GM21529 (cell line): ENCODE measurements at regions not wholly inside any gene's neighbourhood (a gene's known extent, or its start where the extent isn't known, plus 50 kb on each side); places are given as distances from the start of the nearest gene placed in this dataset.

Experiments used
- ATAC-seq: cut with Tn5 transposase; IDR thresholded peaks from one replicate; pipeline ENCODE4 v1.9.1; 2021; ENCODE audit not compliant: unreplicated experiment

- no peak for ATAC-seq
These were observed 51.0 kb upstream of the TNC start for GRCh38 chr9:115169003-115169402.

GRCh38 chr9:115170358-115171073 lies 52.6 kb upstream of the TNC start:
- no peak for ATAC-seq

DNA sequence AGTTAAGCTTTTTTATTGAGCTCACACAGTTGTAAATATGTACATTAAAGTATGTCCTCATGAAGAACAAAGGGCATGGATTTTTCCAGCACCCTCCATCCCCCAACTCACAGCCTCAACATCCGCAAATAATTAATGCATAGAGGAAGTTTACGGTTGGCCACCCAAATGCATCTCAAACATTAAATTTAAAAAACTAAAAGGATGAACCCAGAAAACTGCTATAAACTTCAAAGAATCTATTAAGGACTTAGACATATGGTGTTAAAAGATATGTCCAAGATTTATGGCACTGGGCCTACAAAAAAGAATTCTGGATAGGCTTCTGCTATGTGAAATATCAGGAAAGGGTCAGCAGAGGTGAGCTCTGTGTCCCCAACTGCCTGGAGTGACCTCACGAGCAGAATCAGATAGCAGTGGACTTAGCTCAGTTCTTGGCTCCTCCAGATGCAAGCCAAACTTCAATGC lies 54.0 kb upstream of the TNC start:
- ATAC-seq = no peak

DNA sequence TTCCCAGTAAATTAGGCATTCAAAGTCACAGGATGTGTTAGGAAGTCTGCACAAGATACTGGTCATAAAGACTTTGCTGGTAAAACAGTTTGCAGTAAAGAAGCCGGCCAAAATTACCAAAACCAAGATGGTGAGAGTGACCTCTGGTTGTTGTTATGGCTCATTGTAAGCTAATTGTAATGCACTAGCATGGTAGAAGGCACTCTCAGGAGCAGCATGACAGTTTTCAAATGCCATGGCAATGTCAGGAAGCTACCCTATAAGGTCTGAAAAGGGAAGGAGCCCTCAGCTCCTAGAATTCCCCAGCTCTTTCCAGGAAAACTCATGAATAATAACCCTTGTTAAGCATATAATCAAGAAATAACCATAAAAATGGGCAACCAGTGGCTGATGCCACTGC lies 64.3 kb upstream of the TNC start:
- ATAC-seq = no peak

DNA sequence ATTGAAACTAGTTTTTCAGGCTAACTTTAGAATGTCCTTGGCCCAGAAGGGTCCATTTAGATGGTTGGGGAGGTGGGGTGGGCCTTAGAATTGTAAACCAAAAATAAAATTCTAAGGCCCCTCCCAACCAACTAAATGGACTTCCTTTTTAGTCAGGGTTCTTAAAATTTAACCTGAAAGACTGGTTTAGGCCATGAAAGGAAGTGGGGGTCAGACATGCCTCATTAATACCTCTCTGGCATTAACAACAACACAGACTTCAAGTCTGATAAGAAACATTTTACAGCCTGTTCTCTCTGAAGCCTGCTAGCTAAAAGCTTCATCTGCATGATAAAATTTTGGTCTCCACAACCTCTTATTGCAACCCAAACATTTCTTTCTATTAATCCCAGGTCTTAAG lies 65.5 kb upstream of the TNC start:
- ATAC-seq = no peak

DNA sequence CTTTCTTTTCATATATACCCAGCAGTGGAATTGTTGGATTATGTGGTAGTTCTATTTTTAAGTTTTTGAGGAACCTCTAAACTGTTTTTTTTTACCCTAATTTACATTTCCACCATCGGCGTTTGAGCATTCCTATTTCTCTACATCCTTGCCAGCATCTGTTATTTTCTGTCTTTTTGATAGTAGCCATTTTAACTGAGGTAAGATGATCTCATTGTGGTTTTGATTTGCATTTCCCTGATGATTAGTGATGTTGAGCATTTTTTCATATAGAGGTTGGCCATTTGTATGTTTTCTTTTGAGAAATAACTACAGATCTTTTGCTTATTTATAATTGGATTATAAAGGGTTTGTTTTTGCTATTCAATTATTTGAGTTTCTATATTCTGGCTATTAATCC lies 71.7 kb upstream of the TNC start:
- ATAC-seq = no peak

- no peak for ATAC-seq
These were observed 73.7 kb upstream of the TNC start for GRCh38 chr9:115191667-115192066.

GRCh38 chr9:115192280-115192679 lies 74.3 kb upstream of the TNC start:
- no peak for ATAC-seq

DNA sequence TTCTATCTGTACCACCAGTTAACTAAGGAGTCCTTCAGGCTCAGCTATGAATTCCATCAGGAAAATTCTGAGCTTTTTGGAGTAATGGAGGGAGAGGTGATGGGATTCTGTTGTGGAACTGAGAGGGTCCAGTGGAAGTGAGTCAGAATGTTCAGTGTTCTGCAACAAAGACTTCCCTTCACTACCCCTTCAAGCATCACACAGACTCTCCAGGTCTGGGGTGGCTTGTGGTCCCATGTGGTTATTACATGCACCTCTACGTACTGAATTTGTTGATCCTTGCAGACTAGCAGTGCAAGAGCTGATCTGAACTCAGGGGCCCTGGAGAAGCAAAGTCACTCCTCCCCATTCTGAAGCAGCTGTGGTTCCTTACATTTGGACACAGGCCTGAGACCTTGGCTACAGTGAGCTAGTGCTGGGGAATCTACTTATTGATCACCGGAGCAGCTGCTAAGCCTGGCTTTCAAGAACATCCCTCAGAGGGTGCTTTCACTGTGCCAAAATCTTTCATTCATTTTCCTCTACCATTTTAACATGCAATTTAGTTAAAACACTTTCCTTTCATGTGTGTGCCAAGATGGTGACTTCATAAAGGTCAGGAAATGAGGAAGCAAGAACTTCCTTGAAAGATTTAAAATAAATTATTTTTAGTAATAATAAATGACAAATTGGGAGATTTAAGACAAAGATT lies 75.0 kb upstream of the TNC start:
- no peak for ATAC-seq

GRCh38 chr9:115193777-115194176 lies 75.8 kb upstream of the TNC start:
- no peak for ATAC-seq

DNA sequence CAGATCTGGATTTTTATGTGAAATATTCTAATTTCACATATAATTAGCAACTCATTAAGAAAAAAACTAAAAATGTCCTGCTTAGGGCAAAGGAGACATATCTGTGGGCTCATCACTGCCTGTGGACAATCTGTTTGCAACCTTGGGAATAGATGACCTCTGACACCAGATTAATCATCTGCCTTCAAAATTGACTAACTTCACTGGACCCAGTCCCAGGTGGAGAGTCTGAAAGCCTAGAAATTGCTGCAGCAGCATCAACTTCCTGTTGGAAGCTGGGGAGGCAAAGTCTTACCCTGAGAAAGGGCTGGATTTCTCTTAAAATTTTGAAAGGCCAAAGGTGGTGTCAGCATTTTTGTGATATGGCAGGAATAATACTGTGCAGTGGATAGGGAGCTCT lies 76.3 kb upstream of the TNC start:
- ATAC-seq = no peak

DNA sequence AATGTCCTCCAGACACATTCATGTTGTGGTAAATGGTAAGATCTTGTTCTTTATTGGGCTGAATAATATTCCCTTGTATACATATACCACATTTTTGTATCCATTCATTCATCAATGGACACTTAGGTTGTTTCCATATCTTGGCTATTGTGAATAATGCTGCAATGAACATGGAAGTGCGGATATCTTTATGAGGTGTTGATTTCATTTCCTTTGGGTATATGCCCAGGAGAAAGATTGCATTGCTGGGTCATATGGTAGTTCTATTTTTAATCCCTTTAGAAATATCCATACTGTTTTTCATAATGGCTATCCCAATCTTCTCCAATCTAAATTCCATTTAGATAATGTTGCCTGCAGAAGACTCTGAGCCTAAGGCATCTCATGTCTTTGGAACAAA lies 78.0 kb upstream of the TNC start:
- no peak for ATAC-seq

DNA sequence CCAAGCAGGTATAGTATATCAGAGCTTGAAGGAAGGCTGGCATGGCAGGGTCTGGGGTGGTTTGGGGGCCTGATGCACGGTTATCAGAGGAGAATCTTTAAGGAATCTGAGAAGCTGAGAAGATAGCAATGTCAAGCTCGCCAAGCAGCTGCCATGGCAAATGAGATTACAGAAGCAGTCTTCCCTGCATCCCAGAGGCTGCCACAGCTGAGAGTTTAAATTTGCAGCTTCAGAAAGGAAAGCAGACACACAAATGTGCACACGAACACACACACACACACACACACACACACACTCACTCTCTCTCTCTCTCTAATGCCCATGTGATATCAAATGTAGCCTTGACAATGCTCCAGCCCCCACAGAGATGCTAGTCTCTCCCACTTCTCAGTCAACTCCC lies 79.0 kb upstream of the TNC start:
- no peak for ATAC-seq

DNA sequence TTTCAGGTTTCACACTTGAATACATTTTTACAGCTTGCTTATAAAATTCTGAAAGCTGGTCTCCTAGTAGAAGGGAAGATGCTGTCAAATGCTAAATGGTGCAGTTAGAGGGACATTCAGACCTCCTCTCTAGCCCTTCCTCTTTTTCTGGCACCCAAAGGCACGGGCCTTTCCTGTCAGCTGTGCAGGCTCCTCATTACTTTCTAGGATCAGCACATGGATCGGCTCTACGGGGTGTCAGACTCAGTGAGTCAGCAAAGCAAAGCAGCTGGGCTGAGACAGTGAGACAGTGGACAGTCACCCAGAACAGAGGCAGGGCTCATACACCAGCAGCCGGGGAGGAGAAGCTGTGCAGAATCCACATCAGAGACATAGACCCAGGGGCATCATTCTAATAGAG lies 80.0 kb upstream of the TNC start:
- no peak for ATAC-seq

GRCh38 chr9:115200711-115201505 lies 83.0 kb upstream of the TNC start:
- ATAC-seq = no peak

DNA sequence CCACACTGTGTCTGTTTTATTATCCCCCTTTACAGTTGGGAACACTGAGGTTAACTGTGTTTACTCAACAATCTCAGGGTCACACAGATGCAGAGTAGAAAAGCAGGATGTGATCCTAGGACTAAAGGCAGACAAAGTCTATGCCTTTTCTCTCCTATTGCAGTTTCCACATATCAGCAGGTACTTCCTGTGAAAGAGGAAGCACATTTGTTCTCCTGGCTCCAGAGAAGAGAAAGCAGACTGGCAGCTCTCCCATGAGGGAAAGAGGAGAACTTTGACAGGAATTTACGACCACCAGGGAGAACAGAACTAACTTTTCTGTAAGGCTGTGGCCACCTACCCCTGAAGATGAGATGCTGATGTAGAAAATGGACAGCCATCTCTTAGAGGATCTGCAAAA lies 84.2 kb upstream of the TNC start:
- ATAC-seq = no peak

DNA sequence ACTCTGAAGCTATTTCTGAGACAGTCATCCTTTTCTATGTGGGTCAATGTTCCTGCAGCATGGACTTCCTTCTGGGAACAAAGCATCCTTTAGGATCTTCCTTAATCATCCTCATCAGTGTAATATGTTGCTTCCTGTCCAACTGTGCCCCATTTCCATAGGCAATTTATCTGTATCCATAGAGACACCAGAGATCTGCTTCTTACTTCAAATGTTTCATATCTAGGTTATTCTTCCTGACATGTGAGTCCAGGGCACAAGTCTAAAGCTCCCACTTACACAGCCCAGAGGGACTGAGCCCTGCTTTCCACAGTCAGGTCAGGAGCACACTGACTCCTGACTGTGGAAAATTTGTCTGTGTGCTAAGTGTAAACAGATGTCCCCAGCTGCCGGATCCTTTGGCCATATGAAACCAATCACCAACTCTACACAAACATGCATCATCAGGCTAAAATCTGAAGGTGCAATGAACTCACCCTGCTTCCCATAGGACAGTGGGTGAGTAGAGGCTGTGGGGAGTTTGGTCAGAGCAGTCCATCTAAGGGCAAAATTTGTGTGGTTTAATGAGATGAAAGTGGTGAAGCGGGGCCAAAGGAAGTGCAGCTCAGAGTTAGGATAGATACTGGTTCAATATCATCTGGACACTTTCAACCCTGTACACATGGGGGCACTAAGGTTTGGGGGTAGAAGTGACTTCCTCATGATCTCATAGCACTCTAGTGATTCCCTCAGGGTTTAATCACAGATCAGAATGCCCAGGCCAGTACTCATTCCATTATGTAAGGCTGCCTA lies 85.2 kb upstream of the TNC start:
- no peak for ATAC-seq

GRCh38 chr9:115204904-115205453 lies 87.0 kb upstream of the TNC start:
- peak; percentile 65 for ATAC-seq

- ATAC-seq = peak; percentile 43
These were observed 89.3 kb upstream of the TNC start for GRCh38 chr9:115207003-115207836.

DNA sequence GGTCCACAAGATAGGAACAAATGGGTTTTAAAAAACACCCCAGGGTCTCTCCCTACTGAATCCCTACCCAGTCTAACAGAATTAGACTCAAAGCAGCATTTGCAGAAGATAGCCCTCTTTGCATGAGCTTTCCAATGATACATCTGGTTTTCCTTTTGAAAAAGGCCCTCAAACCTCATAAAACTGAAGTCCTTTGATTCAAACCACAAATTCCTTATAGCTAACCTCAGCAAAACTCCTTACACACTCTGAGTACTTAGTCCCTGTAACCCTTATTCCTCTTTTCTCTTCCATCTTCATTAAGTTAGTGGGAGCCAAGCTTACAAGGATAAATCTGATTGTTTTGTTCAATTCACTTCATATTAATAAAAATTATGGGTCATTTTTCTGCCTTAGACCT lies 90.5 kb upstream of the TNC start:
- ATAC-seq = no peak
